ENCODE measurements at regions not wholly inside any gene's neighbourhood (a gene's known extent, or its start where the extent isn't known, plus 50 kb on each side); places are given as distances from the start of the nearest gene placed in this dataset.

- ChIA-PET POLR2A (no interaction called here), CTCF (no interaction called here)
- H3K27ac Mint-ChIP-seq: no peak overlapping the region
- no peak for ATAC-seq (ENCODE audit: low read depth)
- no peak overlapping the region for H3K4me3 Mint-ChIP-seq
- no peaks in the 10 kb centered on the region for H3K36me3 Mint-ChIP-seq (ENCODE audit: low read depth)
- no peaks in the 10 kb centered on the region for H3K9me3 Mint-ChIP-seq
- intact Hi-C loops (cut with micrococcal nuclease): no loop called here
- DNase-seq: no peak
- no peak for TF ChIP-seq CTCF (IDR thresholded peaks at IDR 0.05)
- H3K27me3 Mint-ChIP-seq: peaks cover 11% of the 10 kb centered on the region
- no peaks in the 10 kb centered on the region for H3K4me1 Mint-ChIP-seq
Measured at GRCh38 chr2:7940723-7941122, 741.1 kb upstream of the ID2 start.

- intact Hi-C loops (cut with micrococcal nuclease): no loop called here
- Mint-ChIP-seq H3K4me1 (no peaks in the 10 kb centered on the region), H3K9me3 (no peaks in the 10 kb centered on the region), H3K4me3 (no peak overlapping the region), H3K27ac (no peak overlapping the region), H3K36me3 (ENCODE audit: low read depth) (no peaks in the 10 kb centered on the region), H3K27me3 (peaks cover 8% of the 10 kb centered on the region)
- ChIA-PET POLR2A (no interaction called here), CTCF (no interaction called here)
- no peak for TF ChIP-seq CTCF (IDR thresholded peaks at IDR 0.05)
- ATAC-seq (ENCODE audit: low read depth): no peak
- no peak for DNase-seq
Measured at GRCh38 chr2:7943446-7943845, 738.4 kb upstream of the ID2 start.

GRCh38 chr2:7945026-7945425, 736.8 kb upstream of the ID2 start:
- ATAC-seq (ENCODE audit: low read depth) (no peak), DNase-seq (no peak)
- CTCF ChIA-PET: no interaction called here
- H3K27ac Mint-ChIP-seq: no peak overlapping the region
- H3K4me1 Mint-ChIP-seq: no peaks in the 10 kb centered on the region
- no peak for TF ChIP-seq CTCF (IDR thresholded peaks at IDR 0.05)
- H3K27me3 Mint-ChIP-seq: peaks cover 4% of the 10 kb centered on the region
- no peaks in the 10 kb centered on the region for H3K36me3 Mint-ChIP-seq (ENCODE audit: low read depth)
- POLR2A ChIA-PET: no interaction called here
- intact Hi-C loops (cut with micrococcal nuclease): no loop called here
- no peak overlapping the region for H3K4me3 Mint-ChIP-seq
- no peaks in the 10 kb centered on the region for H3K9me3 Mint-ChIP-seq

GRCh38 chr2:7950035-7950612, 731.7 kb upstream of the ID2 start:
- no peak for TF ChIP-seq CTCF (IDR thresholded peaks at IDR 0.05)
- Mint-ChIP-seq H3K27ac (no peak overlapping the region), H3K36me3 (ENCODE audit: low read depth) (no peaks in the 10 kb centered on the region), H3K4me3 (no peak overlapping the region), H3K9me3 (no peaks in the 10 kb centered on the region), H3K27me3 (no peaks in the 10 kb centered on the region), H3K4me1 (no peaks in the 10 kb centered on the region)
- ChIA-PET POLR2A (no interaction called here), CTCF (no interaction called here)
- no peak for ATAC-seq (ENCODE audit: low read depth)
- DNase-seq: no peak
- intact Hi-C loops (cut with micrococcal nuclease): no loop called here

GRCh38 chr2:7951001-7951400, 730.9 kb upstream of the ID2 start:
- intact Hi-C loops (cut with micrococcal nuclease): no loop called here
- no peak for TF ChIP-seq CTCF (IDR thresholded peaks at IDR 0.05)
- no peaks in the 10 kb centered on the region for H3K9me3 Mint-ChIP-seq
- ATAC-seq (ENCODE audit: low read depth): no peak
- no peak overlapping the region for H3K4me3 Mint-ChIP-seq
- no peak overlapping the region for H3K27ac Mint-ChIP-seq
- no peaks in the 10 kb centered on the region for H3K4me1 Mint-ChIP-seq
- DNase-seq: no peak
- H3K36me3 Mint-ChIP-seq (ENCODE audit: low read depth): no peaks in the 10 kb centered on the region
- ChIA-PET CTCF (no interaction called here), POLR2A (no interaction called here)
- no peaks in the 10 kb centered on the region for H3K27me3 Mint-ChIP-seq

Data from activated B cell treated with CpG ODN at 0.5 μM for 24 hours (primary cell).